ENCODE measurements at regions not wholly inside any gene's neighbourhood (a gene's known extent, or its start where the extent isn't known, plus 50 kb on each side); places are given as distances from the start of the nearest gene placed in this dataset.
"Not testable (repeated sequence)": the region's sequence is repeated elsewhere in the genome, so short reads cannot be mapped to it uniquely, and the experiment has no call there.

DNA sequence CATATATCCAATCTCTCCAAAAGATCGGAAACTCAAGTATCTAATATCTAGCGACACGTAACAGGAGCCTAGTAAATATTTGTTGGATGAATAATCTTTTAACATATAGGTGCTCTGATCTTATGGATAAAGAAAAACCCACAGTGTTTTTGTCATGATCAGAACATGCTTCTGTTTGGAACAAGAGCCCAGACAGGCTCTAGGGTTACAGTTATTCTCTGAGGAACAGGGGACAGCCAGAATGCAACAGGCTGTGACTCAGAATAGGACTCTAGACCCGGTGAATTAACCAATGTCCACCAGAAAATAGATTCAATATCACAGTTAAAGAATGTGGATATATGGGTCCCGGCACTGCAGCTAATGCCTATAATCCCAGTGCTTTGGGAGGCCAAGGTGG is 296.1 kb upstream of the FZD8 start:
- peaks cover 2% of the 10 kb centered on the region for H3K9me3 Mint-ChIP-seq
- H3K4me3 Mint-ChIP-seq: no peak overlapping the region
- H3K27me3 Mint-ChIP-seq: peaks cover 5% of the 10 kb centered on the region
- no peak overlapping the region for H3K27ac Mint-ChIP-seq
- no peak for ATAC-seq (ENCODE audit: low read depth)
- DNase-seq (ENCODE audit: low spot score in 2 of 2): no peak
- no peaks in the 10 kb centered on the region for H3K4me1 Mint-ChIP-seq
- no peaks in the 10 kb centered on the region for H3K36me3 Mint-ChIP-seq

DNA sequence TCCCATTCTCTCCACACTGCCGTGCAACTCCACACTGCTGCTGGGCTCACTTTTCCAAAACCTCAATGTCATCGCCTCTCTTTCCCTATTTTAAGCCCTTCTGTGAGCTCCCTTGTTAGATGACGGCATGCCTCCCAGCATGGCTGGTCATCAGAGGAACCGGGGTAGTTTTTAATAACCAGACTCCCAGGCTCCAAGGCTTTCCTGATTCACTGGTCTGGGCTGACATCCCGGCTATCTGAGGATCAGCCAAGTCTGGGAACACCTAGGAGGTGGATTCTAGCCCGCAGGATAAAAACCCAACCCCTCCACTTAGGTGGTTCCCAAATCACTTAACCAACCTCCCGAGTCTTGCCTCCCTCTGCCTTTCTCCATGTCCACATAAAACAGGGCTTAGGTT is 295.4 kb upstream of the FZD8 start:
- Mint-ChIP-seq H3K27me3 (peaks cover 7% of the 10 kb centered on the region), H3K4me3 (no peak overlapping the region), H3K27ac (no peak overlapping the region), H3K9me3 (peaks cover 2% of the 10 kb centered on the region), H3K4me1 (no peaks in the 10 kb centered on the region), H3K36me3 (no peaks in the 10 kb centered on the region)
- no peak for DNase-seq (ENCODE audit: low spot score in 2 of 2)
- ATAC-seq (ENCODE audit: low read depth): no peak

DNA sequence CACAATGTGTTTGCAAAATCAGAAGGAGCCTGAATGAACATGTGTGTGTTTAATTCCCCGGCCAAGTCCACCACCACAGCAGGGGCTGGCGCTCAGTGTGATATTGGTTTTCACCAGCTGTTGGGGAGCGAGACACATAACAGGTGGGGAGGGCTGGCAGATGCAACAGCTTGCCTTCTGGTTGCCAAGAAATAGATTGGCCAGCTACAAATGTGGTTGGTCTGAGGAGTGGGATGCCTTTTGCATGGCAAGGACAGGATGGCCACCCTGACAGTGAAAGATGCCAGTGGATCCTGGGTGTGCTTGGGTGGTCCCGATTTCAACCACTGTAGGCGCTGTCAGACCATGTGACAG is 292.5 kb upstream of the FZD8 start:
- ATAC-seq (ENCODE audit: low read depth): no peak
- Mint-ChIP-seq H3K27ac (no peak overlapping the region), H3K27me3 (peaks cover 10% of the 10 kb centered on the region), H3K36me3 (no peaks in the 10 kb centered on the region), H3K4me1 (no peaks in the 10 kb centered on the region), H3K9me3 (peaks cover 9% of the 10 kb centered on the region), H3K4me3 (no peak overlapping the region)
- no peak for DNase-seq (ENCODE audit: low spot score in 2 of 2)

DNA sequence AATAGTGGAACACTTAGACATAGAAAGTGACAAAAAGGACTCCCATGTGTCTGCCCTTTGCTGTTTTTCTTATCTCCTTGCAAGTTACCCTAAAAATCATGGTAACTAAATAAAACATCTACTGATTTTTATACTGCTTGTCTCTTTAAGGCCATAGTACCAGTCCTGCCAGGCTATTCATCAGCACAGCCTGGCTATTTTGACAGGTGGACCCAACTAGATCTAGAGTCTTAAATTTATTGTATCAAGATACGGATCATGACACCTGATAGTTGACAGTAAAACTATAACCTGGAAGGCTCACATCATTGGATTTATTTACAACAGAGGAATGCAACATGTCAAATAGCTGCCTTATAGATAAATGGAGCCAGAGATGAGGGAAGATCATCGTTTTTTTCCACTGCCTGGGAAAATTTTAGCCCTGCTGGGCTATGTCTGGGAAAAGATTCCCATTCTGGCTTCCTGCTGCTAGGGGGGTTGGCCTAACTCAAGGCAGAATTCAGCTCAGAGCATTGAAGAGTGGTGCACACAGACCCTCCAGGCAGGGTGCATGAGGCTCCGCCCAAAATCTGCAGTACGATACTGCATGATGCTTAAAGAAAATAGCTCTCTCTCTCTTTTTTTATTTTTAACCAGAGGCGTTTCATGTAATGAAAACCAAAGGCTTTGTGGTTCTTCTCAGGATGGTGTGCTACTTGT is 292.0 kb upstream of the FZD8 start:
- ATAC-seq (ENCODE audit: low read depth) (no peak), DNase-seq (ENCODE audit: low spot score in 2 of 2) (no peak)
- Mint-ChIP-seq H3K36me3 (no peaks in the 10 kb centered on the region), H3K9me3 (peaks cover 9% of the 10 kb centered on the region), H3K27ac (no peak overlapping the region), H3K4me1 (no peaks in the 10 kb centered on the region), H3K27me3 (peaks cover 10% of the 10 kb centered on the region), H3K4me3 (no peak overlapping the region)

DNA sequence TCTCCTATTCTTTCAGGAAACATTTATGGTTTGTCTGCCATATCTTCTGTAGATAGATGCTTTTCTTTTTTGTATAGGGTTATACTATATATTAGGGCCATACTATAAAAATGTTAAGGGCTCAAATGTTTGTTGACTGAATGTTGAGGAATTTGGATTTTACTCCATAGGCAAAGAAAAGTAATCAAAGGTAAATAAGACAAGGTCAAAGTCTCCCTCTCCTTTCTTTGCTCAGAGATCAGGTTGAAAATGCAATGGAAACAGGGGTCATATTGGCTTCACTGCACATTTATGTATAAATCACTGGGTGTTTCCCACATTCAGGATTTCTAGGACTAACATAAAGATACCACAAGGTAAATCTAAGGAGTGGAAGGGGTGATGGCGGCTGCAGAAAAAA is 291.4 kb upstream of the FZD8 start:
- DNase-seq (ENCODE audit: low spot score in 2 of 2) (no peak), ATAC-seq (ENCODE audit: low read depth) (no peak)
- Mint-ChIP-seq H3K9me3 (peaks cover 9% of the 10 kb centered on the region), H3K4me3 (no peak overlapping the region), H3K36me3 (no peaks in the 10 kb centered on the region), H3K27me3 (peaks cover 10% of the 10 kb centered on the region), H3K27ac (no peak overlapping the region), H3K4me1 (no peaks in the 10 kb centered on the region)

DNA sequence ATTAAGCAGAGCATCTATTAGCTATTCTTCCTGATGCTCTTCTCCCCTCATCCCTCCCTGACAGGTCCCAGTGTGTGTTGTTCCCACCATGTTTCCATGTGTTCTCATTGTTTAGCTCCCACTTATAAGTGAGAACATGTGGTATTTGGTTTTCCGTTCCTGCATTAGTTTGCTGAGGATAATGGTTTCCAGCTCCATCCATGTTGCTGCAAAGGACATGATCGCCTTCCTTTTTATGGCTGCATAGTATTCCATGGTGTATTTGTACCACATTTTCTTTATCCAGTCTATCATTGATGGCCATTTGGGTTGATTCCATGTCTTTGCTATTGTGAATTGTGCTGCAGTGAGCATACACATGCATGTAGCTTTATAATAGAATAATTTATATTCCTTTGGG is 287.9 kb upstream of the FZD8 start:
- not testable (repeated sequence) for H3K4me3 Mint-ChIP-seq; H3K27ac Mint-ChIP-seq; H3K36me3 Mint-ChIP-seq; H3K9me3 Mint-ChIP-seq; DNase-seq (ENCODE audit: low spot score in 2 of 2); H3K4me1 Mint-ChIP-seq; H3K27me3 Mint-ChIP-seq; ATAC-seq (ENCODE audit: low read depth)

DNA sequence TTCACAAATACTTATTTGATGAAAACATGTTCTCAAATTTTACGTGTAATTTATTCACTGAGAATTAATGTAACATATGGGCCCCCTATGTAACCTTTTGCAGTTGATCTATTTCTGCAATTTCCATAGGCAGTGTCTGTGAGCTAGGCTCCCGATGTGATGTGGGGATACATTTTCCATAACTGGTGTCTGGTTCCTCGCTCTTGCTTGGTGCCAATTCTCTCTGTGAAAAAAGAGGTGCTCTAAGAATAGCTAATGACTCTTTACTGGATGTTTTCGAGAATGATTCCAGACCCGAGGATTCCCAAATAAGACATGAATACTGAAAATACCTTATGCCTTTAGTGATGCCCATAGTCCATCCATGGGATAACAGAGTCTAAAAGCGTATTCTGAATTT is 286.7 kb upstream of the FZD8 start:
- H3K4me3 Mint-ChIP-seq: no peak overlapping the region
- no peak overlapping the region for H3K27ac Mint-ChIP-seq
- H3K36me3 Mint-ChIP-seq: no peaks in the 10 kb centered on the region
- DNase-seq (ENCODE audit: low spot score in 2 of 2) (no peak), ATAC-seq (ENCODE audit: low read depth) (no peak)
- peaks cover 5% of the 10 kb centered on the region for H3K27me3 Mint-ChIP-seq
- H3K9me3 Mint-ChIP-seq: peaks cover 7% of the 10 kb centered on the region
- no peaks in the 10 kb centered on the region for H3K4me1 Mint-ChIP-seq

DNA sequence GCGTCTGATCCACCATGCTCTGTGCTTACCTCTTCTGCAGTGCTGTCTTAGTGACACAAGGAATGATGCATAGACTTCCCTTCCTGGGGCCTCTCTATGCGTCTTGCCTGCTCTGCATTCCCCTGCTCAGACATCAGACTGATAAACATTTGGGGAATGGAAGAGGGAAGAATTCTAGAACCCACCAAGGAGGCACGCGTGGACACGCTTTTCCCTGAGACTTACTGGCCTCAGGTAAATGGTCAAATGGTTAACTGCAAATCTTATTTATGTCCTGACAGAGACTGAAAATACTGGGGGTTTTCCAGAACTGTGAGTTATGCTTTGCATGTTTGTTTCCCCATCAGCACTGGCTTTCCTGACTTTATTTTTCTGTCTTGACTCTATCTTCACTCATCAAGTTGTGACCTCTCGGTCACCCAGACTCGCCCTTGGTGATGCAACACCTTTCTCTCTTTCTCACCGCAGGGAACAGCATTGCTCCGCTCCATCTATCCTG is 285.9 kb upstream of the FZD8 start:
- DNase-seq (ENCODE audit: low spot score in 2 of 2) (no peak), ATAC-seq (ENCODE audit: low read depth) (no peak)
- peaks cover 5% of the 10 kb centered on the region for H3K27me3 Mint-ChIP-seq
- H3K9me3 Mint-ChIP-seq: peaks cover 7% of the 10 kb centered on the region
- no peaks in the 10 kb centered on the region for H3K4me1 Mint-ChIP-seq
- no peak overlapping the region for H3K4me3 Mint-ChIP-seq
- no peaks in the 10 kb centered on the region for H3K36me3 Mint-ChIP-seq
- H3K27ac Mint-ChIP-seq: no peak overlapping the region

DNA sequence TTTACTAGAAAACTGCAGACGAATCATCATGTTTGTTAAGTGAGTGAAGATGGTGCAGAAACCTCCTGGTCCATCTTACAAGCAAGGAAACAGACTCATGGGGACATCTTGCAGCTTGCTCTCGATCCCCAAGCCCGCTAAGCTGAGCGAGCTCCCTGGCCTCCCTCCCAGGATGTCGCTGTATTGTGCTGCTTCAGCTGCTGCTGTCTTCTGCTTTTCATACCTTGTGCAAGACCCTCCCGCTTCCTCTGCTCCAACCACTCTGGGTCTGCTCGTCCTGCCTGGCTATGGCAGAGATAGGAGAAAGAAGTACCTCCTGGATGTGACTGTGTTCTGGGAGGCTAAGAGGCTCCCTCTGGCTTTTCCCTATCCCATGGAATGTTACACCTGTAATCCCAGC is 285.2 kb upstream of the FZD8 start:
- Mint-ChIP-seq H3K4me1 (no peaks in the 10 kb centered on the region), H3K9me3 (peaks cover 7% of the 10 kb centered on the region), H3K4me3 (no peak overlapping the region), H3K36me3 (no peaks in the 10 kb centered on the region), H3K27ac (no peak overlapping the region), H3K27me3 (peaks cover 1% of the 10 kb centered on the region)
- DNase-seq (ENCODE audit: low spot score in 2 of 2) (no peak), ATAC-seq (ENCODE audit: low read depth) (no peak)

DNA sequence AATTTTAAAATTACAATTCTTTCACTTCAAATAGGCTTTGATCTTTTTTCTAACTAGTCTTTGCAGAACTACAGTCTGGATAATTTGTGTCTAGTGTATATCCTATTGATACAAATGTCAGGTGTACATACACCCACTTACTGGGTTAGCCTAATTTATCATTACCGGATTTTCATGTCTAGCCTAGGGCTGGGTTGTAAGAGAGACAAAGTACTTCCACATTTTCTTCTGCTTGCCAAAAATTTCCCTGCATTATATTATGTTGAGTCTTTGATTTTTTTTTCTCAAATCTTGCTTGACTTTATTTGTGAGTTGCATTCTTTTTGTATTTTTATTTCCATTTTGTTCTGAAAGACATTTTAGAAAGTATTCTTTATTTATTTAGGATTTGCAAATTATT is 284.8 kb upstream of the FZD8 start:
- Mint-ChIP-seq H3K9me3 (peaks cover 7% of the 10 kb centered on the region), H3K4me1 (no peaks in the 10 kb centered on the region), H3K27ac (no peak overlapping the region), H3K4me3 (no peak overlapping the region), H3K36me3 (no peaks in the 10 kb centered on the region), H3K27me3 (no peaks in the 10 kb centered on the region)
- no peak for ATAC-seq (ENCODE audit: low read depth)
- DNase-seq (ENCODE audit: low spot score in 2 of 2): no peak

DNA sequence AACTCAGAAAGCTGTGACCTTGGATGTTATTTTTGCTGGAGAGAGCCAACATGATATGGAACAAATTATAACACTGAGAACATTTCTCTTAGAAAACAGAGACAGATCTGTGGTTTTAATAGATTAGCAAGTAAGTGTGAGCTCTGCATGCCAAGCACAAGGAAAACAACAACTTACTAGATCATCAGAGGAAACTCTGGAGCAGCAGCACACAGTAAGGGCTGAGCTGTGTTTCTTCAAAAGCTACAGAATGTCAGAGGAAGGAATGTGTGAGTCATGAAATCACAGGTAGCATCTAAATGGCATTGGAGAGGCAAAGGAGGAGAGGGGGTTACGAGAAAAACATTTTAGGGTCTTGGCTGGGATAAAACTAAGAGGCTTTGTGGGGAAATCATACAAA is 283.4 kb upstream of the FZD8 start:
- no peak for ATAC-seq (ENCODE audit: low read depth)
- Mint-ChIP-seq H3K36me3 (no peaks in the 10 kb centered on the region), H3K27ac (no peak overlapping the region), H3K4me1 (no peaks in the 10 kb centered on the region), H3K9me3 (peaks cover 6% of the 10 kb centered on the region), H3K27me3 (no peaks in the 10 kb centered on the region), H3K4me3 (no peak overlapping the region)
- DNase-seq (ENCODE audit: low spot score in 2 of 2): no peak

DNA sequence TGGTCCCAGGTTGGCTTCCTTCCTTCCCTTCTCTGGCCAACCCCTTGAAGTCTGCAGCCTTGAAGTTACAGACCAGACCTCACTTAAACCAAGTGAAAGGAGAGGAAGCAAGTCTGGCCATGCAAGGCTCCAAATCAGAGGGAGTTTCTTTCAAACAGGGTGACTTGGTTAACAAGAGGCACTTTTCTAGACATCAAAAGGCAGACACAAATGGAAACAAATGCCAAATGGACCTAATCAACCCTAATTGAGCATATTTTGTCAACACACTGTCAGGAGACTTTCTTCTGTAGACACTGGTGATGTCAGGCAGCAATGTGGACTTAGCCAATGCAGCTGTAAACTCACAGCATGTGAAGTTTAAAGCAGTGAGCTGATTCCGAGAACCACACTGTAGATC is 282.7 kb upstream of the FZD8 start:
- H3K4me3 Mint-ChIP-seq: no peak overlapping the region

DNA sequence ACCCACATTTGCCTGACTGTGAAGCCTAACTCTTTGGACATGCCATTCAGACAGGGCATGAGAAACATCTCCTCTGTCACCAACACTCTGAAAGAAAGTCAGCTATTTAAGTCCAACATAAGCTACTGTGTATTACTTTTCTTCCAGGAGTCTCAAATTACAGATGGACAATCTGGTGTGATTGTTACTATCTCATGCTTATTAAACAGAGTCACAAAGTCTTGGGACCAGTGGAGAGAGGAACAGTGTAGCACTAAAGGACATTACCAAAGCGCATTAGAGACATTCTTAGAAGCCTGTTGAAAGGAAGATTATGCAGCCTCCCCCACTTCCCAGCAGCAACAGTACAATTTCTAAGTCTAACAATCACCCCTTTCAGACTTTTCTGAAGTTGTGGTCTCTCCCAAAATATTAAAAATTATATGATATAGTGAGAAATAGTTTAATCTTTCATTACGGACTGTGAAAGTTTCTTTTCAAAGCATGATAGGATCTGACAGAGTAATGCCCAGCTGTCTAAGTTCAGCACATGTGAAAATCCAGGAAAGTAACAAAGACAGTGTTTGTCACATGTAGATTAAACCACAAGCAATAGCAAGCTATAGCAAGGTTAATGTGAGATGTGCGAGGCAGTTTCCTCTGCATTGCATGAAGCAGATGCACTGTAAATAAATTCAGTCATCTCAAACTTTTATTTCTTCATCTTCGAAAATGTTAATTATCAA is 280.9 kb upstream of the FZD8 start:
- peaks cover 2% of the 10 kb centered on the region for H3K27me3 Mint-ChIP-seq
- H3K4me1 Mint-ChIP-seq: no peaks in the 10 kb centered on the region
- no peak overlapping the region for H3K4me3 Mint-ChIP-seq
- no peaks in the 10 kb centered on the region for H3K9me3 Mint-ChIP-seq
- no peak overlapping the region for H3K27ac Mint-ChIP-seq
- DNase-seq (ENCODE audit: low spot score in 2 of 2) (no peak), ATAC-seq (ENCODE audit: low read depth) (no peak)
- H3K36me3 Mint-ChIP-seq: no peaks in the 10 kb centered on the region

More for the DNA sequence above, 282.7 kb upstream of the FZD8 start:
- no peaks in the 10 kb centered on the region for H3K4me1 Mint-ChIP-seq
- no peak overlapping the region for H3K27ac Mint-ChIP-seq
- ATAC-seq (ENCODE audit: low read depth) (no peak), DNase-seq (ENCODE audit: low spot score in 2 of 2) (no peak)
- H3K36me3 Mint-ChIP-seq: no peaks in the 10 kb centered on the region
- peaks cover 2% of the 10 kb centered on the region for H3K27me3 Mint-ChIP-seq
- peaks cover under 1% of the 10 kb centered on the region for H3K9me3 Mint-ChIP-seq

DNA sequence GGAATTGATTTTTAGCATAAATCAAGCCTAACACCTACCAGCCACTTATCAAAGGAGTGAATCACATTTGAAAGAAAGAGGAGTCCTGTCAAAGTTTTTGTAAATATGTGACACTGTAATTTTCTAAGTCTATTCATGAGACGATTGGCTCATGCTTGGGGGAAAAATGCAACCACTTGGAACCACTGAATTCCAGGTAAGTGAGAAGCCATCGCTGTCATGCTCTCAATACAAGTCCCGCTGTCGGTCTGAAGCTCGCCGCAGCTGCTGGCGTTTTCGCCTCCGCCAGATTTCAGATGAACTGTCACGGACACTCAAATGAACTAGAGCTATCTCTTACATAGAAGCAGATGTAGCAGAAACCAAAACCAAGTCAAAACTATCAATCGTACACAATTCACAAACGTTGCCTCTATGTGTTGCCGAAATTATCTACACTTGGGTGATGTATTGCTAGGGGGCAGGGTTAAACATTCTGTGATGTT is 279.8 kb upstream of the FZD8 start:
- no peak overlapping the region for H3K27ac Mint-ChIP-seq
- H3K36me3 Mint-ChIP-seq: no peaks in the 10 kb centered on the region
- no peaks in the 10 kb centered on the region for H3K4me1 Mint-ChIP-seq
- DNase-seq (ENCODE audit: low spot score in 2 of 2): no peak
- H3K27me3 Mint-ChIP-seq: peaks cover 2% of the 10 kb centered on the region
- ATAC-seq (ENCODE audit: low read depth): no peak
- no peaks in the 10 kb centered on the region for H3K9me3 Mint-ChIP-seq
- H3K4me3 Mint-ChIP-seq: no peak overlapping the region

DNA sequence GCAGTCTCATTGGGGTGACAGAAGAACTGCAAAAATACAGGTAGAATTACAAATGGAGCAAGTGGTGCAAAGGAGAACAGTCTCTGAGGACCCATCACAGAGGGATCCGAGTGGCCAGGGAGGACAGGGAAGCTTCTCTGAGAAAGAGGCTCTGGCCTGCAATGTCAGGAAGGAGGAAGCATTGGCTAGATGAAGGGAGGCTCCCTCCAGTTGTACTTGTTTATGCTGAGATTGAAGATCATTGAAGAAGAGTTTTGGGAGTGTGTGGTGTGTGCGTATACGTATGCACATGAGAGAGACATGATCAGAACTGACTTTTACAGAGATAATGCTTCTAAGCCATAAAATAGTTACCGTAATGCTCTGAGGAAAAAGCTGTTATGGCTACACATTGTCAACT is 274.7 kb upstream of the FZD8 start:
- no peak overlapping the region for H3K4me3 Mint-ChIP-seq
- H3K9me3 Mint-ChIP-seq: no peaks in the 10 kb centered on the region
- H3K4me1 Mint-ChIP-seq: no peaks in the 10 kb centered on the region
- no peak for DNase-seq (ENCODE audit: low spot score in 2 of 2)
- no peak overlapping the region for H3K27ac Mint-ChIP-seq
- peaks cover 2% of the 10 kb centered on the region for H3K27me3 Mint-ChIP-seq
- ATAC-seq (ENCODE audit: low read depth): no peak
- H3K36me3 Mint-ChIP-seq: no peaks in the 10 kb centered on the region

Data from memory B cell (primary cell).